Lower lobe of right lung (tissue), 2 donors: ENCODE measurements at regions not wholly inside any gene's neighbourhood (a gene's known extent, or its start where the extent isn't known, plus 50 kb on each side); places are given as distances from the start of the nearest gene placed in this dataset.

Experiments
- ATAC-seq, 2 donors: fragments of 200-7000 bp; cut with Tn5 transposase; one replicate each; pipeline ENCODE4 v1.9.1; 2020 to 2022; ENCODE audit warnings: mild to moderate bottlenecking in 2 of 2, moderate library complexity in 2 of 2
- DNase-seq: peaks from one replicate; pipeline ENCODE4 v3.0.0-alpha.2; 2020
- H3K27ac ChIP-seq: fragments of 200-600 bp; one replicate; pipeline ENCODE4 v1.8.0; 2022
- H3K27me3 ChIP-seq: fragments of 200-600 bp; one replicate; pipeline ENCODE4 v1.8.0; 2022; ENCODE audit warnings: low read depth
- H3K36me3 ChIP-seq: fragments of 200-600 bp; one replicate; pipeline ENCODE4 v1.8.0; 2022; ENCODE audit warnings: mild to moderate bottlenecking
- H3K4me1 ChIP-seq: fragments of 200-600 bp; one replicate; pipeline ENCODE4 v1.8.0; 2022
- H3K4me3 ChIP-seq: fragments of 200-600 bp; one replicate; pipeline ENCODE4 v1.8.0; 2022; ENCODE audit warnings: mild to moderate bottlenecking
- H3K9me3 ChIP-seq: fragments of 200-600 bp; one replicate; pipeline ENCODE4 v1.8.0; 2022
- intact Hi-C: fragments of 100-400 bp; cut with DNase I; formaldehyde crosslinking; loops from one replicate; pipeline ENCODE4 v1.11.0; 2022
- TF ChIP-seq, protein P1 (sequence below): fragments of 200-600 bp; IDR thresholded peaks from one replicate; pipeline ENCODE4 v1.8.0; 2022; ENCODE audit warnings: antibody characterized with exemption, mild to moderate bottlenecking
- donor health status: DM: no; HTN: yes; CAD: no; lungs with severe emphysema.

DNA sequence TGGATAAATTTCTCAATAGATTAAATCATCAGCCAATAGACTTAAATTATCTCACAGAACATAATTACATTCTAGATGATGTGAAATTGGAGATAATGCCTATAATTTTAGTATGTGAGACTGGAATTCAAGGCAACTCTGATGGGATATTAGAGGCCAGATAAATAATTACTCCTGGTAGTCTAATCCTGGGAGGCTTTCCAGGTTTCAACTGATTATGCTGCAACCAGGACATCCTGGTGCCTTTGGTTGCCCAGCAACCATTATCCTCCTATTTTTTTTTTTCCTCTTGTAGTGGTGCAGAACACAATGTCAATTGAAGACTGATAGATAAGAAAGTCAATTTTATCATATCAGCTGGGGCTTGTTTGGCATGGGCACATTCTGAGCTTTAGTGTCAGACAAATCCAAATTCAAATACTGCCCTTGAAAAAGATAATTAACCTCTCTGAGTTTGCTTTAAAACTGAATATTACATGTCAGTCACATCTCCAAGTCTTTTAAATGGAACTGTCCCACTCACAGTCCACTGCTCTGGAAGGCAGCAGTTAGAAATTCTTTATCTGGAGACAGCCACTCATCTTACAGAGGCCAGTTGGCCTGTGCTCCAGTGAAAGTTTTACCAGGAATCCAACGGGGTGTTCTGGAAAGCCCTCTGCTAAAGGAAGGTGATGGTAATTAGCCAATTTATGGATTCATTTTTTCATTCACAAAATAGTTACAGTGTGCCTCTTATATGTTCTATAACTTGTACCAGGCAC is 95.3 kb upstream of the GUCY1A1 start:
- no peak for DNase-seq
- TF ChIP-seq, protein P1, sequence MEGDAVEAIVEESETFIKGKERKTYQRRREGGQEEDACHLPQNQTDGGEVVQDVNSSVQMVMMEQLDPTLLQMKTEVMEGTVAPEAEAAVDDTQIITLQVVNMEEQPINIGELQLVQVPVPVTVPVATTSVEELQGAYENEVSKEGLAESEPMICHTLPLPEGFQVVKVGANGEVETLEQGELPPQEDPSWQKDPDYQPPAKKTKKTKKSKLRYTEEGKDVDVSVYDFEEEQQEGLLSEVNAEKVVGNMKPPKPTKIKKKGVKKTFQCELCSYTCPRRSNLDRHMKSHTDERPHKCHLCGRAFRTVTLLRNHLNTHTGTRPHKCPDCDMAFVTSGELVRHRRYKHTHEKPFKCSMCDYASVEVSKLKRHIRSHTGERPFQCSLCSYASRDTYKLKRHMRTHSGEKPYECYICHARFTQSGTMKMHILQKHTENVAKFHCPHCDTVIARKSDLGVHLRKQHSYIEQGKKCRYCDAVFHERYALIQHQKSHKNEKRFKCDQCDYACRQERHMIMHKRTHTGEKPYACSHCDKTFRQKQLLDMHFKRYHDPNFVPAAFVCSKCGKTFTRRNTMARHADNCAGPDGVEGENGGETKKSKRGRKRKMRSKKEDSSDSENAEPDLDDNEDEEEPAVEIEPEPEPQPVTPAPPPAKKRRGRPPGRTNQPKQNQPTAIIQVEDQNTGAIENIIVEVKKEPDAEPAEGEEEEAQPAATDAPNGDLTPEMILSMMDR: no peak
- H3K27me3 ChIP-seq: no peaks in the 10 kb centered on the region
- H3K4me3 ChIP-seq: no peak overlapping the region
- no peak for ATAC-seq
- H3K9me3 ChIP-seq: no peaks in the 10 kb centered on the region
- no peak overlapping the region for H3K27ac ChIP-seq
- H3K4me1 ChIP-seq: no peaks in the 10 kb centered on the region
- intact Hi-C loops: no loop called here
- no peaks in the 10 kb centered on the region for H3K36me3 ChIP-seq

DNA sequence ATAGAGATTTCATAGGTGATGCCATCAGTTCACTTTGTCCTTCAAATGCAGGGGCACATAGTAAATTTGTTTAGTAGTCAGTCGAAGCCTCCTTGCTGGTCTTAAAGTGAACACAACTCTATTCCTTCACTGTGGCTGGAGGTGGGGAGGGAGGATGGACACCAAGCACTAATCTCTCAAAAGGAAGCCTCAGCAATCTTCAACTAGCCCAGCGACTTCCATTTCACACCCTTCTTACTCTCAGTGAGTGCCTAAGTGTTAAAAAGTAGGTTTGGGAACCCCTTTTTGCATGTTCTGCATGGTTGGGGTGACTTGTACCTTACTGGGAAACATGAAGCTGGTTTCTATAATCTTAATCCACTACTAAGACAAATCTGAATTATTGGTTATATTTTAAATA is 96.0 kb upstream of the GUCY1A1 start:
- TF ChIP-seq, protein P1: no peak
- no peaks in the 10 kb centered on the region for H3K4me1 ChIP-seq
- intact Hi-C loops: no loop called here
- ATAC-seq (no peak), DNase-seq (no peak)
- H3K27me3 ChIP-seq: no peaks in the 10 kb centered on the region
- H3K9me3 ChIP-seq: no peaks in the 10 kb centered on the region
- H3K27ac ChIP-seq: no peak overlapping the region
- H3K36me3 ChIP-seq: no peaks in the 10 kb centered on the region
- no peak overlapping the region for H3K4me3 ChIP-seq

DNA sequence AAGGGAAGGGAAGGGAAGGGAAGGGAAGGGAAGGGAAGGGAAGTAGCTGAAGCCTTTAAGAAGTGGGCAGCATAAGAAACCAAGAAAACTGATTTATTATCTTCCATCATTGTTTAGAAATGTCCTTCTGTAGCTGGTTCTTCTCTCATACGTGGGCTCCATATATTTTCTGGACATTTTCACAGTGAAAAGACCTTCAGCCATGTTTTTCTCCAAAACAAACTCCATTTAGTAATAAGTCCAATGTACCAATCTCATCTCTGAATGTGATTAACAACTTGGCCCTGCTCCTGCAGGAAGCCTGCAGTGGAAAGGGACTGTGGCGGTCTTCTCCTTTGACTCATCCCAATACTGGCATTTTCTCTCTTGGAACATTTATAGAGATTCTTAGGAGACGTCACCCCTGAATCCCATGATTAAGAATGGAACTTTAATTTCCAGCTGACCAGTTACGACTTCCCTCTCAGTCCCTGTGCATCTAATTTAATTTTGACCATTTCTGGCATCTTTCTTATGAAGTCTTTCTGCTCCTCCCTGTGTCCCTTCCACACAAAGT is 96.6 kb upstream of the GUCY1A1 start:
- no peaks in the 10 kb centered on the region for H3K9me3 ChIP-seq
- TF ChIP-seq, protein P1: no peak
- H3K36me3 ChIP-seq: no peaks in the 10 kb centered on the region
- no peaks in the 10 kb centered on the region for H3K4me1 ChIP-seq
- DNase-seq (no peak), ATAC-seq (no peak)
- H3K27ac ChIP-seq: no peak overlapping the region
- intact Hi-C loops: no loop called here
- H3K4me3 ChIP-seq: no peak overlapping the region
- no peaks in the 10 kb centered on the region for H3K27me3 ChIP-seq

DNA sequence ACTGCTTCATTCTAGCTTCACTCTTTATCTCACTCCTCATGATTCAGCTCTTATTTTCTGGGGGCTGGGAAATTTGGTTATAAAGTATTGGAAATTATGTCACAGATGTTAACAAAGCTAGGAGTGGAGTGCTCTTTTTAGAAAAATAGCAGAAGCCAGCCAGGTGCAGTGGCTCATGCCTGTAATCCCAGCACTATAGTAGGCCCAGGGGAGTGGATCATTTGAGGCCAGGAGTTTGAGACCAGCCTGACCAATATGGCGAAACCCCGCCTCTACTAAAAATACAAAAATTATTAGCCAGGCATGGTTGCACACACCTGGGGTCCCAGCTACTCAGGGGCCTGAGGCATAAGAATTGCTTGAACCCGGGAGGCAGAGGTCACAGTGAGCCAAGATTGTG is 97.2 kb upstream of the GUCY1A1 start:
- H3K9me3 ChIP-seq: no peaks in the 10 kb centered on the region
- TF ChIP-seq, protein P1: no peak
- ATAC-seq (no peak), DNase-seq (no peak)
- intact Hi-C loops: no loop called here
- H3K27ac ChIP-seq: no peak overlapping the region
- H3K4me1 ChIP-seq: no peaks in the 10 kb centered on the region
- H3K4me3 ChIP-seq: no peak overlapping the region
- H3K36me3 ChIP-seq: no peaks in the 10 kb centered on the region
- H3K27me3 ChIP-seq: no peaks in the 10 kb centered on the region

DNA sequence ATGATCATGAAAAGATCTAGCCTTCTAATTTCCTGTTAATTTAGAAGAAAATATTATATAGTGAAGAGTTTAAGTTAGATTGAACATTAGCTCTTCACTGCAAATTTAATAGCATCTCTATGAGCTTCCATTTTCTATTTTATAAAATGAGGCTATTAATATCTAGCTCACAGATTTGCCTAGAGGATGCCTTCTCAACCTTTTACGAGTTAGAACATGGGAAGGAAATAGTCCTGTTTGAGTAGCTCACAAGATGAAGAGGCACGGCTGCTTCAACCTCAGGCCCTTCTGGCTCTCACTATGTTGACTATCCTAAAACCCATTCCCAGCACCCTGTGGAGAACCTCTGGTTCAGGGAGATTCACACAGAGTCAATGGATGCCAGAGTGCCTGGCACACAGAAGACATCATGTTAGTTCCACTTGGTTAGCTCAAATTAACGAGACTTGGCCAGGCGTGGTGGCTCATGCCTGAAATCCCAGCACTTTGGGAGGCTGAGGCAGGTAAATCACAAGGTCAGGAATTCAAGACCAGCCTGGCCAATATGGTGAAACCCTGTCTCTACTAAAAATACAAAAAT is 97.9 kb upstream of the GUCY1A1 start:
- Histone ChIP-seq H3K27ac (no peak overlapping the region), H3K36me3 (no peaks in the 10 kb centered on the region), H3K4me1 (no peaks in the 10 kb centered on the region), H3K4me3 (no peak overlapping the region), H3K27me3 (no peaks in the 10 kb centered on the region), H3K9me3 (no peaks in the 10 kb centered on the region)
- TF ChIP-seq, protein P1: no peak
- DNase-seq (no peak), ATAC-seq (no peak)
- intact Hi-C loops: no loop called here
